Pancreas (tissue), 10 donors: ENCODE measurements at regions not wholly inside any gene's neighbourhood (a gene's known extent, or its start where the extent isn't known, plus 50 kb on each side); places are given as distances from the start of the nearest gene placed in this dataset.

Source experiments
- ATAC-seq, 4 donors: fragments of 200-7000 bp; cut with Tn5 transposase; one replicate each; pipeline versions ENCODE4 v1.8.0 to v1.9.1; 2020; ENCODE audit warnings: mild to moderate bottlenecking in 4 of 4, moderate library complexity in 4 of 4
- DNase-seq, 6 donors: peaks; one replicate each; pipeline ENCODE4 v3.0.0-alpha.2; 2020
- FAIRE-seq: peaks from 2 replicates; lab custom pipeline; 2012; peaks lifted over from hg19 to GRCh38; lab: Jason Lieb, UNC
- H3K27ac ChIP-seq, 4 donors: fragments of 200-600 bp; sonication (generic); 1 replicate in 3 of 4; 2 replicates in 1 of 4; pipeline versions ENCODE4 v1.5.0 to v1.8.0; 2020
- H3K27me3 ChIP-seq, 4 donors: fragments of 200-600 bp; one replicate each; pipeline ENCODE4 v1.8.0; 2021
- H3K36me3 ChIP-seq, 3 donors: fragments of 200-600 bp; sonication (generic) in 1 of 3; one replicate each; pipeline versions ENCODE4 v1.5.0 to v1.8.0; 2020 to 2021
- H3K4me1 ChIP-seq, 3 donors: fragments of 200-600 bp; one replicate each; pipeline ENCODE4 v1.8.0; 2021
- H3K4me3 ChIP-seq, 4 donors: fragments of 200-600 bp; sonication (generic) in 2 of 4; one replicate each; pipeline versions ENCODE4 v1.5.0 to v1.8.0; 2020 to 2021
- H3K9me3 ChIP-seq, 4 donors: fragments of 200-600 bp; one replicate each; pipeline ENCODE4 v1.8.0; 2021
- WGBS, 2 donors: extraction: QIAGEN DNeasy Blood & Tissue Kit; methylation state at CpG; one replicate each; pipeline ENCODE4 v1.1.7; 2013; 5-methylcytosine and 5-hydroxymethylcytosine counted together
- intact Hi-C, 3 donors: fragments of 100-400 bp; cut with DNase I; formaldehyde crosslinking; loops; one replicate each; pipeline versions ENCODE4 v1.11.1 to v1.14.2; 2022
- TF ChIP-seq, protein P1 (sequence below), 4 donors: fragments of 200-600 bp; sonication (generic) in 3 of 4; IDR thresholded peaks; one replicate each; pipeline versions ENCODE4 v1.5.0 to v1.8.0; 2021; ENCODE audit warnings: antibody characterized with exemption in 4 of 4
- donor health status: healthy with polysubstance abuse.
- donor health status: DM: no; HTN: no; CAD: no; lungs with moderate emphysema.
- donor health status: DM: no; HTN: no; CAD: no.
- donor health status: control.
- donor health status: control.
- donor health status: Bipolar disorder and iron deficiency.
- donor health status: DM: yes; HTN: yes; CAD: no.
- donor health status: DM: no; HTN: no; CAD: no.
- donor health status: DM: no; HTN: no; CAD: no.
- donor health status: DM: yes; HTN: yes; CAD: no.

DNA sequence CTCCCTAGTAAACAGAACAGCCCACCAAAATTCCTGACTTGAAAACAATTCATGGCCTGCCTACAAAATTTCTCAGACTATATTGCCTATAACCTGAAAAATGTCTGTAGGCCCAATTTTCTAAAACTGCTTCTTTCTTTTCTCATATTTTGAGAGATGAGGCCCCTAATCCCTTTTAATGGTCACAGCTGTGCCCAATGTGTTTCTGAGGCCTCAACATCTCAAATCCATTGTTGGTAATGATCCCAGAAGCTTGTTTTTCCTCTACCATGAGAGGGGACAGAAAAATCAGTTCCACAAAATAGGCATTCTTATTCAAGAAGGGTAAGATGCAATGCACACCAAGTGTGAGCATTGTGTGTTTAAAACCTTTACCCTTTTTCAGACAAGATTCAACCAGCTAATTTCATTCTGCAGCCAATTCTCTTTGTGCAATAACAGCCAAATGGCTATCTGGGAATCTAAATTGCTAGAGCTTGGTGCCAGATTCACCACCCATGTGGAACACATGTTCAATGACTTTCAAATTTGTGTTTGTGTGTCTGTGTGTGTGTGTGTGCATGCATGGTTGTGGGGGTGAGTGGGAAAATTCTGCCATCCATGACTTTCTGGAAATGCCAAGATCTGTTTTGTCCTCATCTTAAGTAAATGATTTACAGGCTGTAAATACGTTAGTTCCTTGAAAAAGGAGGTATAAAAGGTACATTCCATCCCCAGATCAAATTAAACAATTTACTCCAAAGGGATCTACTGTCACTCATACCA lies 319.5 kb downstream of the TNS1 start:
- H3K27me3 ChIP-seq: no peaks in the 10 kb centered on the region
- H3K4me1 ChIP-seq: no peaks in the 10 kb centered on the region
- no peaks in the 10 kb centered on the region for H3K36me3 ChIP-seq
- no peak overlapping the region for H3K27ac ChIP-seq
- no peaks in the 10 kb centered on the region for H3K9me3 ChIP-seq
- TF ChIP-seq, protein P1, sequence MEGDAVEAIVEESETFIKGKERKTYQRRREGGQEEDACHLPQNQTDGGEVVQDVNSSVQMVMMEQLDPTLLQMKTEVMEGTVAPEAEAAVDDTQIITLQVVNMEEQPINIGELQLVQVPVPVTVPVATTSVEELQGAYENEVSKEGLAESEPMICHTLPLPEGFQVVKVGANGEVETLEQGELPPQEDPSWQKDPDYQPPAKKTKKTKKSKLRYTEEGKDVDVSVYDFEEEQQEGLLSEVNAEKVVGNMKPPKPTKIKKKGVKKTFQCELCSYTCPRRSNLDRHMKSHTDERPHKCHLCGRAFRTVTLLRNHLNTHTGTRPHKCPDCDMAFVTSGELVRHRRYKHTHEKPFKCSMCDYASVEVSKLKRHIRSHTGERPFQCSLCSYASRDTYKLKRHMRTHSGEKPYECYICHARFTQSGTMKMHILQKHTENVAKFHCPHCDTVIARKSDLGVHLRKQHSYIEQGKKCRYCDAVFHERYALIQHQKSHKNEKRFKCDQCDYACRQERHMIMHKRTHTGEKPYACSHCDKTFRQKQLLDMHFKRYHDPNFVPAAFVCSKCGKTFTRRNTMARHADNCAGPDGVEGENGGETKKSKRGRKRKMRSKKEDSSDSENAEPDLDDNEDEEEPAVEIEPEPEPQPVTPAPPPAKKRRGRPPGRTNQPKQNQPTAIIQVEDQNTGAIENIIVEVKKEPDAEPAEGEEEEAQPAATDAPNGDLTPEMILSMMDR (IDR thresholded peaks at IDR 0.05): no peak
- intact Hi-C loops: no loop called here
- no peak for FAIRE-seq
- no peak for DNase-seq
- ATAC-seq: no peak
- 69 to 75% methylated on average over 1 of the region's 1 CpG for WGBS, 2 donors
- no peak overlapping the region for H3K4me3 ChIP-seq

DNA sequence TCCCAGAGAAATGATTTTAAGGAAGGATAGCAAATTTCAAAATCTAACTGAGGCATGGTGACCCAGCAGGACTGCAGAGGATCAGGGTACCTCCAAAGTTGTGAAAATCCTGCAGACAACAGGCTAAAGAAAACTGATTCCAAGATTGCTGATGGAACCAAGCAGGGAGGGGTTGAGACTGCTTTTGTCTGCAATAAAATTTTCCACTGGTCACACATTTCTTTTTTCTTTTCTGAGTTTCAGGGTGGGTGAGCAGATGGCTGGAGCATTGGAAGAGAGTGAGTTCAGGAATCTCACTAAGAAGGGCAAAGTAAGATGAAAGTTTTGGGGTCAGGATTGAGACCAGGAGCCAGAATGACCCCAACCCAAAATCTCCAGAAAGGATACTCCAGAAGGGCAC lies 321.0 kb downstream of the TNS1 start:
- ATAC-seq (no peak), DNase-seq (no peak), FAIRE-seq (no peak)
- H3K36me3 ChIP-seq: no peaks in the 10 kb centered on the region
- intact Hi-C loops: no loop called here
- H3K9me3 ChIP-seq: no peaks in the 10 kb centered on the region
- no peak overlapping the region for H3K27ac ChIP-seq
- no peak overlapping the region for H3K4me3 ChIP-seq
- TF ChIP-seq, protein P1 (IDR thresholded peaks at IDR 0.05): no peak
- H3K27me3 ChIP-seq: no peaks in the 10 kb centered on the region
- no peaks in the 10 kb centered on the region for H3K4me1 ChIP-seq

DNA sequence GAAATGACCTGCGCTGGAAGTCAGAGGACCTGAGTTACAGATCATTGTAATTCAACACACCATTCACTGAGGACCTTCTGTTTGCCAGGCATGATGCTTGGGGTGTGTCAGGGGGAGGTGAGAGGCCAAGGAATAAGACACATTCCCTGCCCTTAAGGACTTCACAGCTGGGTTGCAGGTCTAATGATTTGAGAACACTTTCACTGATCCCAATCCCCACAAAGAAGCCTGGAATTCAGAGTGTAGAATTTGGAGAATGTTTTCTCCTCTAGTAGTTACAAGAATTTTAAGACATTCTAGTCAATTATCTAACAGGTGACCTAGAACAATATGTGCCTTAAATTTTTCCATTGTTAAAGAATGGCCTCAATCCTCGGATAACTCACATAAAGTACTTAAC lies 322.4 kb downstream of the TNS1 start:
- ATAC-seq: no peak
- no peaks in the 10 kb centered on the region for H3K9me3 ChIP-seq
- intact Hi-C loops: no loop called here
- TF ChIP-seq, protein P1 (IDR thresholded peaks at IDR 0.05): no peak
- 76 to 85% methylated on average over 2 of the region's 2 CpGs for WGBS, 2 donors
- H3K27ac ChIP-seq: no peak overlapping the region
- no peak for DNase-seq
- no peak overlapping the region for H3K4me3 ChIP-seq
- H3K4me1 ChIP-seq: no peaks in the 10 kb centered on the region
- H3K36me3 ChIP-seq: no peaks in the 10 kb centered on the region
- no peak for FAIRE-seq
- no peaks in the 10 kb centered on the region for H3K27me3 ChIP-seq

DNA sequence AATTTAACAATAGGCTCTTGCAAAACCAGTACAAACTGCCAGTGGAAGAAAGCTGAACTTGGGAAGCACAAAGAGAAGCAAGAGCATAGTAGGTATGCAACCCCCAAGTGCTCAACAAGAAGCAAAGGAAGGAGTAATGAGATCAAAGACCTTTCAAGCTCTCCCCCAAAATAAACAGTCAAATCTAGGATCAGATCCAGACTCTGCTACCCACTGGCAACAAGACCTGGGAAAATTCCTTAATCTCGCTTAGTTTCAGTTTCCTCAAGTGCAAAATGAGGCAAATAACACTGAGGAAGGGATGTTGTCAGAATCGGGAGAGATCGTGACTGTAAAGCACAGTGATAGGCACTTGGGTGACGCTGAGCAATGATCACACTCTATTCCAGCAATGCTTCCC lies 329.2 kb downstream of the TNS1 start:
- Histone ChIP-seq H3K4me3 (no peak overlapping the region), H3K9me3 (no peaks in the 10 kb centered on the region), H3K4me1 (no peaks in the 10 kb centered on the region), H3K27me3 (no peaks in the 10 kb centered on the region), H3K27ac (no peak overlapping the region), H3K36me3 (no peaks in the 10 kb centered on the region)
- DNase-seq (no peak), ATAC-seq (no peak), FAIRE-seq (no peak)
- 63 to 68% methylated on average over 4 of the region's 4 CpGs for WGBS, 2 donors
- TF ChIP-seq, protein P1 (IDR thresholded peaks at IDR 0.05): no peak
- intact Hi-C loops: no loop called here

DNA sequence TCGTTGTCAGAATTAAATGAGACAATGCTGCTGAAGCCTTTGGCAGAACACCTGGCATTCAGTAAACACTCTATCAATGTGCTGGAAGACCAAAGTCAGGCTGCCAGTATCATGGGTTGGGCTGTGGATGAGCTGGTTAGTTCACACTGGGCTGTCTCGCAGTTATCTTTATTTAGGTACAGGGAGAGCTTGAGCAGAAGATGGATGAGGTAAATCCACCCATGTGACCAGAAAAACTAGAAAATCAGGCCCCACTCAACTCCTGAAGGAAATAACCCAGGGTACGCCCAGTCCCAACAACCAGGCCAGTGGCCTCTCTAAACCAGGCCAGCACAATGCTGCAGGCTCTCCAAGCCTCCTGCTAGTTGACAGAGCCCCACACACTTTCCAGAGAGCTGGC lies 330.3 kb downstream of the TNS1 start:
- intact Hi-C loops: no loop called here
- no peaks in the 10 kb centered on the region for H3K9me3 ChIP-seq
- no peaks in the 10 kb centered on the region for H3K36me3 ChIP-seq
- no peaks in the 10 kb centered on the region for H3K4me1 ChIP-seq
- ATAC-seq (no peak), DNase-seq (no peak), FAIRE-seq (no peak)
- H3K27me3 ChIP-seq: no peaks in the 10 kb centered on the region
- WGBS, 2 donors: 78 to 83% methylated on average over 3 of the region's 3 CpGs
- no peak overlapping the region for H3K27ac ChIP-seq
- TF ChIP-seq, protein P1 (IDR thresholded peaks at IDR 0.05): no peak
- H3K4me3 ChIP-seq: no peak overlapping the region
